ENCODE measurements at regions not wholly inside any gene's neighbourhood (a gene's known extent, or its start where the extent isn't known, plus 50 kb on each side); places are given as distances from the start of the nearest gene placed in this dataset.

GRCh38 chr16:31702796-31703195, 170.8 kb upstream of the ZNF267 start:
- Histone ChIP-seq H3K9me3 (ENCODE audit: insufficient read depth, low read length) (no peaks in the 10 kb centered on the region), H3K27ac (ENCODE audit: low read depth, low read length) (no peak overlapping the region), H3K9ac (ENCODE audit: low read length) (no peak overlapping the region), H4K20me1 (ENCODE audit: low read depth, low read length) (peaks cover 6% of the 10 kb centered on the region; the same call in 1 of the 2 replicates), H3F3A (ENCODE audit: insufficient read depth) (no peaks in the 10 kb centered on the region), H3K79me2 (ENCODE audit: insufficient read depth, low read length) (peaks cover 23% of the 10 kb centered on the region), H3K36me3 (ENCODE audit: low read length) (no peaks in the 10 kb centered on the region), H3K4me2 (ENCODE audit: low read depth, low read length, poor library complexity, severe bottlenecking) (no peak overlapping the region), H3K27me3 (ENCODE audit: low read length) (no peaks in the 10 kb centered on the region), H2AFZ (ENCODE audit: low read depth, low read length, severe bottlenecking) (no peak overlapping the region), H3K9me2 (replicated peaks; ENCODE audit: insufficient read depth, low read length) (no peaks in the 10 kb centered on the region), H3K4me3 (ENCODE audit: insufficient read depth, low read length, poor library complexity, severe bottlenecking) (no peak overlapping the region)
- TF ChIP-seq EZH2phosphoT487 (conservative IDR thresholded peaks at IDR 0.05; ENCODE audit: low read length) (no peak), CTCF (IDR thresholded peaks at IDR 0.05; ENCODE audit: insufficient read depth, low read length, poor library complexity, severe bottlenecking) (no peak)

- no peaks in the 10 kb centered on the region for H3K9me3 ChIP-seq (ENCODE audit: insufficient read depth, low read length)
- peaks cover 23% of the 10 kb centered on the region for H3K79me2 ChIP-seq (ENCODE audit: insufficient read depth, low read length)
- H3K36me3 ChIP-seq (ENCODE audit: low read length), result no peaks in the 10 kb centered on the region
- H3K27ac ChIP-seq (ENCODE audit: low read depth, low read length), result no peak overlapping the region
- no peak overlapping the region for H2AFZ ChIP-seq (ENCODE audit: low read depth, low read length, severe bottlenecking)
- H3K9me2 ChIP-seq (replicated peaks; ENCODE audit: insufficient read depth, low read length), result no peaks in the 10 kb centered on the region
- no peak overlapping the region for H3K9ac ChIP-seq (ENCODE audit: low read length)
- TF ChIP-seq CTCF (IDR thresholded peaks at IDR 0.05; ENCODE audit: insufficient read depth, low read length, poor library complexity, severe bottlenecking) (no peak), EZH2phosphoT487 (conservative IDR thresholded peaks at IDR 0.05; ENCODE audit: low read length) (no peak)
- no peak overlapping the region for H3K4me2 ChIP-seq (ENCODE audit: low read depth, low read length, poor library complexity, severe bottlenecking)
- peaks cover 6% of the 10 kb centered on the region; the same call in 1 of the 2 replicates for H4K20me1 ChIP-seq (ENCODE audit: low read depth, low read length)
- H3K4me3 ChIP-seq (ENCODE audit: insufficient read depth, low read length, poor library complexity, severe bottlenecking), result no peak overlapping the region
- no peaks in the 10 kb centered on the region for H3F3A ChIP-seq (ENCODE audit: insufficient read depth)
- H3K27me3 ChIP-seq (ENCODE audit: low read length), result no peaks in the 10 kb centered on the region
Observed at GRCh38 chr16:31703526-31704128, 170.0 kb upstream of the ZNF267 start.

GRCh38 chr16:31704138-31704537, 169.5 kb upstream of the ZNF267 start:
- peaks cover 6% of the 10 kb centered on the region; the same call in 1 of the 2 replicates for H4K20me1 ChIP-seq (ENCODE audit: low read depth, low read length)
- no peak overlapping the region for H2AFZ ChIP-seq (ENCODE audit: low read depth, low read length, severe bottlenecking)
- H3K27me3 ChIP-seq (ENCODE audit: low read length), result no peaks in the 10 kb centered on the region
- H3K36me3 ChIP-seq (ENCODE audit: low read length), result no peaks in the 10 kb centered on the region
- H3K27ac ChIP-seq (ENCODE audit: low read depth, low read length), result no peak overlapping the region
- H3K9ac ChIP-seq (ENCODE audit: low read length), result no peak overlapping the region
- H3K9me3 ChIP-seq (ENCODE audit: insufficient read depth, low read length), result no peaks in the 10 kb centered on the region
- H3F3A ChIP-seq (ENCODE audit: insufficient read depth), result no peaks in the 10 kb centered on the region
- H3K79me2 ChIP-seq (ENCODE audit: insufficient read depth, low read length), result peaks cover 23% of the 10 kb centered on the region
- no peak overlapping the region for H3K4me3 ChIP-seq (ENCODE audit: insufficient read depth, low read length, poor library complexity, severe bottlenecking)
- H3K9me2 ChIP-seq (replicated peaks; ENCODE audit: insufficient read depth, low read length), result no peaks in the 10 kb centered on the region
- TF ChIP-seq CTCF (IDR thresholded peaks at IDR 0.05; ENCODE audit: insufficient read depth, low read length, poor library complexity, severe bottlenecking) (no peak), EZH2phosphoT487 (conservative IDR thresholded peaks at IDR 0.05; ENCODE audit: low read length) (no peak)
- no peak overlapping the region for H3K4me2 ChIP-seq (ENCODE audit: low read depth, low read length, poor library complexity, severe bottlenecking)

All from SU-DHL-6 (cell line).